GM18870 (cell line): ENCODE measurements at regions not wholly inside any gene's neighbourhood (a gene's known extent, or its start where the extent isn't known, plus 50 kb on each side); places are given as distances from the start of the nearest gene placed in this dataset.

ENCODE experiments used
- ATAC-seq: cut with Tn5 transposase; IDR thresholded peaks from one replicate; pipeline ENCODE4 v1.9.1; 2021; ENCODE audit warnings: moderate library complexity; ENCODE audit not compliant: unreplicated experiment

DNA sequence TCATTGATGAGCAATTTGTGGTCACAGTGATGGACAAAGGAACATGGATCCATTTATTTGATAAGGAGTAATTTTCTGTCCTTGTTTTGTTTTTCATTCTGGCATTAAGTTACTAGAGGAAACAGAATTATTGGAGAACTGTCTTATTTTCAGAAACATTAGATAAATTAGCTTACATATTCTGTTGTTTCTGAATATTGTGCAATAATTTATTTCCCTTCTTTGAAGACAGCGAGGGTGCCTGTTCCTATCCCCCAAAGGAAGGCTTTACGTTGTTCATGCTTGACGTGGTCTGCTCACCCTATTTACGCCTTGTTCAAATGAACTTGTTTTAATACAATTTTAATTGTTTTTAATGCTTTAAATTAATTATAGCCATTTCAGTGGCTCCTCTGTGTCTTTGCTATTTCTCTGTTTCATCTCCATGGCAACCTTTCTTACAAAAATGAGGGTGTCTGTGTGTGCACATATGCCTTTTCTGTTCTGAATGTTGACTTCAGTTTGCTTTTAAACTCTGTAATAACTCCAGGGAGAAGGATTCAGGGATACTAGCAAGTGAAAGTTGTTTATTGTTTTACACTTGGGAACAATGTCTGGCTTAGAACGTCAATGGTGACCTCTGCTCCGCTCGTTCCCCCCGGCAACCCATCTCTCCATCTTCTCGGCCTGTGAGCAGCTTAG is 138.3 kb upstream of the PLET1 start:
- no peak for ATAC-seq

DNA sequence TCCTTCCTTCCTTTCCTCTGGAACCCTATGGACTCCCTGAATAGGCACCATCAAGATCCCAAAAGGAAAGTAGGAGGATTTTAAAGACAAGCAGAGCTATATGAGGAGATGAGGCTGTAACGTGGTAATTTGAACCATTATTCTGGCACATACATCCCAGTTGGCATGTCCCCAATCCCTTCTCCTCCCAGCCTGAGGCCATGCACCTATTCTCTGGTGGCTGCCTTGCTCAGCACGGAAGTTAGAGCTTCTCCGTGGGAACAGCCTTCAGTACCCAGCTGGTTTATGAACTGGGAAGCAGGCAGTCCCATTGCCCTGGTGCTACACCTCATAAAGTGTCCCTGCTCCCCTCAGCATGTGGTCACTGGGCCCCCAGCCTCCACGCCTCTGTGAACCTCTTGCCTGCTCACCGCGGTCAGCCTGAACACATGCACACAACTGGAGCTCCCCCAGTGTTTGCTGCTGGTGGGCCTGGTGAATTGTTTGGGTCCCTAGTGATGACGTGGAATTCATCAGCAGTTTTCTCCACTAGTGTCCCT is 139.9 kb upstream of the PLET1 start:
- ATAC-seq = no peak

DNA sequence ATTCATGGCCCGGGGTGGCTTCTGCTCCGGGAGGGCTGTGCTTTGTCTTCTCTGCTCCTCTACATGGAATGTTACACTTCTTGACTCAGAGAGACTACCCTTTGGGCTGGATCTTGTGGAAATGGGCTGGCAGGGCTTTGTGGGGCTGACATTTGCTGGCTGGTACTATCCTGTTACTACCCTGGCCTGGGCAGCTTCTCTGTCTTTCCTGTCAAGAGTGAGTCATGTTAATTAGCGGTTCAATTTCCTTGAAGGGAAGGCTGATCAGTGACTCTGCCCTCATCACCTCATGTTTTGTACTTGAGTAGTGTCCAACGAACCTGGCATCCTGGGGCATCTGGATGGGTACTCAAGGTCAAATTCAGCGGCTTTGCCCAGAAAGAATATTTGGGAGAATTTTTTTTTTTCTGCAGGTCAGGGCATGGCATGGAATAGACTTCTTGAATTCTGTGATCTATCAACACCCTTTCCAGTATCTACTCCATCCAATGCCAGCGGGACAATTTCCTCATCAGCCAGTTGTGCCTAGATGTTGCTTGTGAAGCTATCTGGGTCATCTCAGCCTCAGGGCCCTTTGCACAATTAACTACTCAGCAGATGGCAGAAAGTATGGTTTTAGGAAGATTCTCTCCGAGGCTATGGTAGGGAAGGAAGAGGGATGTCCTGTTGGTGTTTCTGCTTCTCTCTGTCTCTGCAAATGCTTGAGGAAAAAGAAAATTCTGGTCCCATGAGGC is 140.5 kb upstream of the PLET1 start:
- ATAC-seq = no peak

DNA sequence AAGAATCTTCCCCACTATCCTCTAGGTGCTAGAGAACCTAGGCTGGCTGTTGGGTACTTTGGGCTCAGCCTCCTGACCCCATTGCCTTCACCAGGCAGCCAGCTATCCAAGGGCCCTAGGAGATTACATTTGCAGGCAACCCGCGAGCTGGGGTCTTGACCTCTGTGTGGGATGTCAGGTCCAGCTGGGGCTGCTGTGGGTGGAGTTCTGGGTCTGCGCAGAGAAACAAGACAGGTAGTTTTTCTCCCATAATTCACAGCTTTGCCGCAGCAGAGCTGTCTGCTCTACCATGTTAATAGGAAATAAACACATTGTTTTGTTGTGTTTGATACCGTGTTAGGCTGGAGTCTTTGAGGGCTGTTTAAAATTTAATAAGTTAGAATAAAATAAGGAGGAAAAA is 142.8 kb upstream of the PLET1 start:
- ATAC-seq = no peak

DNA sequence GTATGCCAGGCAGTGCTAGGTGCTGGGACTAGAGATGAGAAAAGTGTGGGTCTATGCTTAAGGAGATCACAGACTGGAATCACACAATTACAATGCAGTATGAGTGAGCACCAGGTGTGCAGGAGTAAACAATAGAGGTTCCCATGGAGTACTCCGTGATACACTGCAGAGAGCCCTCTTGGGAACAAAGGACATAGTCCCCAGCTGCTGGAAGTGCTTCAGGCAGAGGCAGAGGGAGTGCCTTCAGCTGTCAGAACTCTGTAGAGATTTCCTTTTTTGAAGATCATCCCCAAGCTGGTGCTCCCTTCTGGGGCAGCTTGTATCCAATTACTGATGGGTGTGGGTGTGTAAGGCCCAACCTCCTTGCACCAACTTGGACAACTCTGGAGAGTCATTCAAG is 143.5 kb upstream of the PLET1 start:
- no peak for ATAC-seq

DNA sequence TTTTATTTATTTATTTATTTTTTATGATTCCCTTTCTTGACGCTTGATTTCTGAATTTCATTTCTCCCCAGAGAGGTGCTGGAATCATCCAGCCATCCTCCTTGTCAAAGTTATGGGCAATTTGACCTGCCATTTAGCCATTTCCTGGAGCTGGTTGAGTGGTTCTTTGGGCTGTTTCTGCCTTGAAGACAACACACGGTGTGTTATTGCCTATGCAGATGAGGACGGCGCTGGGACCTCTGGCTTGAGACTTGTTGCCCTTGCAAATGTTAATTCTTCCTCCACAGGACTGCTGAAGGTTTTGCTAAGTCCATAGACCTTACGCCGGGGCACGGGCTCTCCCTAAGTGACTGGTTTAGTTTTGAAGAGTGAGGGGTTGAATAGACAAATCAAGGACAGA is 147.9 kb upstream of the PLET1 start:
- ATAC-seq = no peak

DNA sequence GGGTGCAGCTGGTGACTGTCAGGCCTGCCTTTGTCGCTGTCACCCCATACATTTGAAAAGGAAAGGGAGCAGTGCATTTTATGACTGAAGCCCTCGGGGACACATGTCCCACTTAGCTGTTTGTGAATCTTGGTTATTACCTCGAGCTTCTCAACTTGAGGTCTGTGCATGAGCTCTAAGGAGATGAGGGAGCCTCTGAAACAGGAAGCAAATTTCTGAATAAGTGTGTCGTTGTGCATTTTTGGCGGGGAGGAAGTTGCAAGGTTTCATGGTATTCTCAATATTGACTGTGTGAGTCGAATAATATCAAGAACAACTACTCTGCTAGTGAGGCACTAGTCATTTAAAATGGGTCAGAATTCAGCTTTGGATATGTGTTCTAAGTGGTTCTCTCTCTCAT is 149.7 kb upstream of the PLET1 start:
- no peak for ATAC-seq

DNA sequence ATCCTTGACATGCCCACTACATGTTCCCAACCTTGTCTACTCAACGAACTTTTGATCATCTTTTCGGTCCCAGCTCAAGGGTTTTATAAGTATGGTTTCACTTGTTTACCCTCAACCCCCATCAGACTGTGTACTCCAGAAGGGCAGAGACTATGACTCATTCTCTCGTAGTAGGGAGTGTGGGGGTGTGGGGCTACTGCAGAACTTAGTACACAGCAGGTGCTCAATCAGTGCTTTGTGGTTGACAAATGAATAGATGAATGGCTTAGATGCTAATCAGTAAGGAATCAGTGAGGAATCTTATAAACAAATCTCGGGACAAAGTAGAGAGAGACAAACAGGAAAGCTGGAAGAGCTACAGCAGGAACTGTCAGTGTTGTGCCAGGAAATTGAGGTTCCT is 151.7 kb upstream of the PLET1 start:
- no peak for ATAC-seq

DNA sequence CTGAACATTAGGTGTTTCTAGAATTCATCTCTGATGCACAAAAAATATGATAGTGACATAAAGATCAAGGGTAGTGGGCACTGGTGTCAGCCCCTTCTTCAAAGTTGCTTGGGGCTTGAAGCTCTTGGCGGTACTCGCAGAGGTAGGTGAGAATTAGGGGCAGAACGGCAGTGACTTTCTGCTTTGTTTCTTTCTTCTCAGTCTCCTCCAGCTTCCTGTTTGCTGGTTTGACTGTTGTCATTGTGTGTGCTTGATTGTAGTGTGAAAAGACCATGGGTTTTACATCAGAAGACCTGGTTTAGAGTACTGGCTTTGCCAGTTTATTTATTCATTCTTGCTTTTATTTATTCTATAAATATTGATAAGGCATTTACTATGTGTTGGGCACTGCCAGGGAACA is 156.7 kb upstream of the PLET1 start:
- ATAC-seq = no peak

DNA sequence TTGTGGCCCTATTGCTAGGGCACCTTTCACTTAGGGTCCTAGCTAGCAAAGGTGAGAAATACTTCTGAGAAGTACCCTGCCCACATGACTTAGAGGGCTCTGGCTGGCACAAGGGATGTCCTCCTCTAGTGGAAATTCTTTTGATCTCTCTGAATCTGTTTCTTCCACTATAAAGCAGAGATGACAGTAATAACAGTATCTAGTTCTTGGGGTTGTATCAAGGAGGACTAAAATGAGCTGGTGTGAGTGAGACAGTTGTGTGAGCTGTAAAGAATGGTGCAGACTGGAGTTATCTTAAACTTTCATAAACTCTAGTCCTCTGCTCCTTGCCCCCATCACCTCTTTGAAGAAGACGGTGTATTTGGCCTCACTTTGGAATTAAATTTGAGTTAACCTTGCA is 157.8 kb upstream of the PLET1 start:
- no peak for ATAC-seq

DNA sequence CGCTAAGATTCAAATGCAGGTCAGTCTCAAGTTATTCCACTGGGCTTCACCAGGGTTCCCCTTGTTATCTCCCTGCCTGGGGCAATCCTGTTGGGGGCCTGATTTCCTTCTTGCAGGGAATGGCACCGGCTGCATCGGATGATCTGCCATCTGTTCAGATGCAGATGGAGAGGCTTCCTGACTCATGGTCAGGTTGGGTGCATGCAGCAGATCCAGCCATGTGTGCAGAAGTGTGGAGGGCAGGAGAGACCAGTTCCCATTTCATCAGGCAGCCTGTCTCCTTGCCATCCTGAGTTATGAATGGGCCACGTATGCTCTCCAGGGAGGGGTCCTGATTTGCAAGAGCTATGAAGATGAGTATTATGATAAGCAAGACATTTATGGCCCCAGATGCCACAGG is 161.2 kb upstream of the PLET1 start:
- no peak for ATAC-seq

DNA sequence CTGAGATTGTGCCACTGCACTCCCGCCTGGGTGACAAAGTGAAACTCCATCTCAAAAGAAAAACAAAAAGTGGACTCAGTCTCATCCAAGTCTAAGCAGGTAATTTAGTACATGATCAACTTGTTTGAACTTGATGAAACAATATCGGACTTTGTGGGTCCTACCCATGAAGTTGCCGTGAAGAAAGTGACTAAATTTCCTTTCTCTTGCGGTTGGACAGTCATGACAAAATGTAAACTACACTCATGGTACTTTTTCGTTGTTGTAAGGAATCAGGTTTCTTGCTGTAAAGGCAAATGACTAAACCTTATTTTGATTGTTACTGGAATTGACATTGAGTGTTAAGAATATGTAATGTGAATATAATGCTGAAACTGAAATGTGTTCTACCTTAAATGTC is 164.5 kb upstream of the PLET1 start:
- no peak for ATAC-seq

DNA sequence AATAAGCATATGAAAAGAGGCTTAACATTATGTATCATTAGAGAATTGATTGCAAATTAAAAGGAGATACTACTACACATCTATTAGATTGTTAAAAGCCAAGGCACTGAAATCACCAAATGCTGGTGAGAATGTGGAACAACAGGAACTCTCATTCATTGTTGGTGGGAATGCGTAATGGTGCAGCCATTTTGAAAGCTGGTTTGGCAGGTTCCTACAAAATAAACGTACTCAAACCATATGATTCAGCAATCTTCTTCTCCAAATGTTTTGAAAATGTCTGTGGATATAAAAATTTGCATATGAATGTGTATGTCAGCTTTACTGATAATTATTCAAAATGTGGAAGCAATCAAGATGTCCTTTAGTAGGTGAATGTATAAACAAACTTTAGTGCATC is 176.4 kb upstream of the PLET1 start:
- ATAC-seq = no peak

DNA sequence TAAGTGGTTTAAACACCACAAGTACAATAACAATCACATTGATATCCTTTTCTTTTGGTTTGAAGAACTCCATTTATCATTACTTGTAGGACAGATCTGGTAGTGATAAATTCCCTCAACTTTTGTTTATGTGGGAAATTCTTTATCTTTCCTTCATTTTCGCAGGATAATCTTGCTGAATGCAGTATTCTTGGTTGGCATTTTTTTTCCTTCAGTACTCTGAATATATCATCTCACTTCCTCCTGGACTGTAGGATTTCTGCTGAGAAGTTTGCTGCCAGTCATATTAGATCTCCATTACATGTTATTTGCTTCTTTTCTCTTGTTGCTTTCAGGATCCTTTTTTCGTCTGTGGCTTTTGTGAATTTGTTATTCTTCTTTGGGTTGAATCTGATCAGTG is 179.0 kb upstream of the PLET1 start:
- no peak for ATAC-seq

DNA sequence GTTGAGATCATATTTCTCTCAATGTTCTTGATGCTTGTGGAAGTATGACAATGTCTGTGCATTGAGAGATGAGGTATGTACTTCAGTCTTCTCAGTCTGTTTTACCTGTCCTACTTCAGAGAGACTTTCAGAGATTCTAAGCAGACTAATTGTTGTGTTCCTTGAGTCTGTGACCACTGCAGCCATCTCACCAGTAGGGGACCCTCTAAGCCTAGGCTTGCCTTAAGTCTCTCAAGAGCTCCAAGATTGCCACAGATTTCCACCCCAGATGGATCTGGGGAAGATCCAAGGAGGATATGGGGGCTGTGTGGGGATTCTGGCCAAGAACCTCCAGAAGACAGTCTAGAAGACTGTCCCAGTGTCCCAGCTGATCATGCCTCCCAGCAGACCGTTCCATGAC is 179.9 kb upstream of the PLET1 start:
- ATAC-seq = no peak

DNA sequence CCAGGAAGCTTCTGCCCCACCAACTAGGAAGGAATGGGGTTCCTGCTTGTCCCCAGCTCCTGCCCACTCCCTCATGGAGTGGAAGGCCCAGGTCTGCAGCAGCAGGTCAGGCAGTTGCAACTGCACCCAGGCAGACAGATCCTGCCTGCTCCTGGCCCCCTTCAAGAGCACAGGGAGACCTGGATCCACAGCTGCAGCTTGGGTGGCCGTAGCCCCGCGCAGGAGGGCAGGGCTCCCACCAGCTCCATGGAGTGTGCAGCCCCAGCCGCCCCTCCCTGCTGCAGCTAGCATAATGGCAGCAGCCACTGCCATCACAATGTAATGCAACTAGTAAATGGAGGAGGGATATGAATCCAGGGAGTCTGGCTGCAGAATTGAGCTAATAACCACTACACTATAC is 187.5 kb upstream of the PLET1 start:
- no peak for ATAC-seq

DNA sequence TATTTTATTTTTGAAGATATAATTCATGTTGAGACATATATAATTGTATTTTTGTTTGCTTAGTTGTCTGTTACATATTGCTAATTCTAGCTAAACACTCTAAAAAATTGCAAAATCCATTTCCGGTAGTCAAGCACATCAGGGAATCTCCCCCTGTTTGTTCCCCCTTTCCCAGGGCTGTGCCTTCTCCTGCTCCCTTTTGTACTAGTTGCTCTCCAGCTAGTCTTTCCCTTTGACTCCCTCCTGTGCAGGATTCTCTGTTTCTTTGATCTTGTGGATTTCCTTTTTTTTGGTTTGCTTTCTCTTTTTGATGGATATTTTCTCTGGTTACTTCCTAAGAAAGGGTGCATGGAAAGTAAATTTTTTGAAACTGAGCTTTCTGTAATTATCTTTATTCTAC is 188.1 kb upstream of the PLET1 start:
- ATAC-seq = no peak

DNA sequence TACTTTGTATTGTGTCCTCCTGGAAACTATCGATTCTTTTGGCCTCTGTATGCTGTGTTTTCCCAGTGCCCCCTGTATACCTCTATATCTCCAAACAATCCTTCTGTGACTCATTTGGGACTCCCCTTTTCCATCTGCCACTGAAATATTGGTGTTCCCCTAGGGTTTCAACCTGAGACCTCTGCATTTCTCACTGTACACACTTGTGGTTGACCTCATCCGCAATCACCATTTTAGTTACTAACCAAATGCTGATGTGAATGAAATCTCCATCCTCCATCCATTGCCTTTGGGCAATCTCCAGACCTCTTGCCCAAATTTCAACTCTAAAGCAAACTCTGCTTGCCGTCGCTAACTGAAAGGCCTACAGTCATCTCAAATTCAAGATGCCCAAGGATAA is 190.6 kb upstream of the PLET1 start:
- ATAC-seq = no peak

DNA sequence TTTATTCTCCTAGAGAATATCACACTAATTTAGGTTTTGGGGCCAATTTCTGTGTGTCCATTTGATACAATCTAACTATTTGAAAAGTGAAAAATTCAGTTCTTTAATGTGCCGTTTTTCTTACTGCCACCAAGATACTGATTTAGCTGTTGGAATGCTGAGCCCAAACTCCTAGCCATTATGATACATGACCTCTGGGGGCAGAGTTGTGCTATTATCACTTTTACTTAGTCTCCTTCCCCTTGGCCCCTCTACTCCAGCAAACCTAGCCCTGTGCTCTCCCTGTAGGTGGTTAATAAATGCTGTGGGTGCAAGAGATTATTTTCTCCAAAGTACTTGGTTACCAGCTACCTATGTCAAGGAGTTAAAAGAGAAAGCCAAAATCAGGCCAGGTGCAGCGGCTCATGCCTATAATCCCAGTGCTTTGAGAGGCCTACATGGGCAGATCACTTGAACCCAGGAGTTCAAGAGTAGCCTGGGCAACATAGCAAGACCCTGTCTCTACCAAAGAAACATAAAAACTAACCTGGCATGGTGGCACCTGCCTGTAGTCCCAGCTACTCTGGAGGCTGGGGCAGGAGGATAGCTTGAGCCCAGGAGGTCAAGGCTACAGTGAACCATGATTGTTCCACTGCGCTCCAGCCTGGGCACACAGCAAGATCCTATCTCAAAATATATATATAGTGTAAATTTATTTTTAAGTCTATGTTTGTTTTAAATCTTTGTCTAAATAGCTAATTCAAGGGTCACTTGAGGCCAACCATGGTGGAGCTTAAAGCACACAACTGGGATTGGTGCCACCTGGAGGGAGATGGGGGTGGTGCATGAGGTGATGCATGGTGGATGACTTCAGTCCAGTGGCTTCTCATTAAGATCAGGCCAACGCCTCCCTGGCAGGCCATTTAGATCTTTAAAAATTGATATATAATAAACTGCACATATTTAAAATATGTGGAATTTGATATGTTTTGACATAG is 193.2 kb upstream of the PLET1 start:
- ATAC-seq = no peak

DNA sequence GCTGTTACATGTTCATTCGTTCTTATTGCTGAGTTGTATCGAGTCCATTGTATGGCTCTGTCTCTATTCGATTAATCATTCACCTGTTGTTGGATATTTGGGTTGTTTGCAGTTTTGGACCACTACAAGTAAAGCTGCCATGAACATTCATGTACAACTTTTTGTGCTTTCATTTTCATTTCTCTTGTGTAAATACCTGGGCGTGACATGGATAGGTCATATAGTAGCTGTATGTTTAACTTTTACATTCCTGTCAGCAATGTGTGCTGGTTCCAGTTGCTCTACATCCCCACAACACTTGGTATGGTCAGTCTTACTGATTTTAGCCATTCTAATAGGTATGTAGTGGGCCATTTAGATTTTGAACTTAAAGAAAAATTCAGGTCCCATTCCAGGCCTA is 194.2 kb upstream of the PLET1 start:
- no peak for ATAC-seq

DNA sequence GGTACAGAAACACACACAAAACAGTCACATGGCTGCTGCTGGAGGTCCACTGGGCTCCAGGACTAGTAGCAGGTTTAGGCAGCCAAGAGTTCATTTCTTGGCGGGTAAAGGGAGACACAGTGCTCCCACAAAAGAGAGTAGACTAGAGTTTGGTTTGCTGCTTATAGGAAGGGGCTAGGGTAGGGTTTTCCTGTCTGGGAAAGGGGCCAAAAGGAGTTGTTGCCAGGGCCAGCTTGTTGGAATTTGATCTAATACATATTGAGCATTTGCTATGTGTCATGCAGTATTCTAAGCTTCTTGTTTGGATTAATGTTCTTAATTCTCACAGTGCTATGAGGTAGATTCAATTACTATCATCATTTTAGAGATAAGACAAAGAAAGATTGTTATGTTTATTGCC is 195.1 kb upstream of the PLET1 start:
- ATAC-seq = no peak

DNA sequence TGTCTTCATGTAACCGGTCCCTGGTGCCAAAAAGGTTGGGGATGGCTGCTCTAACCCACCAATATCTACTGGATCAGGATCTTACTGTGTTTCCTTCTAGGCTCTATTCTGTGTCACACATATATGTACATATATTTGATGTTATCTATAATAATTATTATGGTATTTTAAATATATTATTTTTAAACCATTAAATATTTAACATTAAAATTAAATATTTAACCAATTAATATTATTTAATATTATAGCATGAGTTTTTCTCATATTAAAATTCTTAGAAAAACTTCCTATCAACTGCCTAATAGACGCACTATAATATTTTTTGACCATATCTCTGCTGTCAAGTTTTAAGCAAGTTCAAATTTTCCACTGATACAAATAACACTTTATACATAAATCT is 196.9 kb upstream of the PLET1 start:
- no peak for ATAC-seq
